CD4-positive, alpha-beta T cell treated with Interleukin-17A for 1 hour (primary cell): ENCODE measurements at regions not wholly inside any gene's neighbourhood (a gene's known extent, or its start where the extent isn't known, plus 50 kb on each side); places are given as distances from the start of the nearest gene placed in this dataset.

ENCODE experiments used
- DNase-seq: peaks from one replicate; pipeline ENCODE4 v3.0.0-alpha.2; 2020

DNA sequence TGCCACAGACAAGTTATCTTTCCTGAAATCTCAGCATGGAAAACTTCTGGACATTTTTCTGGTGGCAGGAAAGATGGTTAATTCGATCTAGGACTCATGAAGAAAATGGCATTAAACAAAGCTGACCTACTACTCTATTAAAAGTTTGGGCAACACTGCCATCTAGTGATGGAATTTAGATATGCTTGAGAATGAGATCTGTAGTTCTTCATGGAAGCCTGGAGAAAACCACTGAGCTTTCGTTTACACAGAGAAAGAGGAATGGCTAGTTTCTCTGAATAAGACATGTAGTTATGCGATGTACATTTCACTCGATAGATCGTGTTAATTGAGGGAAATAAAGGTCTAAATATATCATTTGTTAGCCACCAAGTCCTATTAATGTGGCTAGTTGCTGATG is 51.7 kb upstream of the CHRDL1 start:
- DNase-seq = peak; percentile 45

DNA sequence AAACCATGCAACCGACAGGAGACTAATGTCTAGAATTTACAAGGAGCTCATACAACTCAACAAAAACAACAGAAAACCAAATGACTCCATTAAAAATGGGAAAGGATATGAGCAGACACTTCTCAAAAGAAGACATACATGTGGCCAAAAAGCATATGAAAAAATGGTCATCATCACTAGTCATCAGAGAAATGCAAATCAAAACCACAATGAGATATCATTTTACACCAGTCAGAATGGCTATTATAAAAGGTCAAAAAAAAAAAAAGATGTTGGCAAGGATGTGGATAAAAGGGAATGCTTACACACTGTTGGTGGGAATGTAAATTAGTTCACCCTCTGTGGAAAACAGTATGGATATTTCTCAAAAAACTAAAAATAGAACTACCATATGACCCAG is 50.5 kb upstream of the CHRDL1 start:
- no peak for DNase-seq
